Duodenal mucosa (tissue), 2 donors: ENCODE measurements at regions not wholly inside any gene's neighbourhood (a gene's known extent, or its start where the extent isn't known, plus 50 kb on each side); places are given as distances from the start of the nearest gene placed in this dataset.

Experiments
- H3K27ac ChIP-seq: one replicate; pipeline ENCODE4 v1.7.0; 2013; ENCODE audit warnings: low read depth, low read length
- H3K27me3 ChIP-seq, 2 donors: one replicate each; pipeline ENCODE4 v1.7.0; 2013; ENCODE audit warnings: low read length in 2 of 2, control low read depth in 1 of 2; ENCODE audit not compliant: insufficient read depth in 2 of 2, control insufficient read depth in 1 of 2
- H3K36me3 ChIP-seq, 2 donors: one replicate each; pipeline ENCODE4 v1.7.0; 2013; ENCODE audit warnings: low read length in 2 of 2, control low read depth in 1 of 2; ENCODE audit not compliant: insufficient read depth in 2 of 2, control insufficient read depth in 1 of 2
- H3K4me1 ChIP-seq, 2 donors: one replicate each; pipeline ENCODE4 v1.7.0; 2013; ENCODE audit warnings: low read length in 2 of 2, control low read depth in 1 of 2; ENCODE audit not compliant: insufficient read depth in 2 of 2, control insufficient read depth in 1 of 2
- H3K4me3 ChIP-seq, 2 donors: one replicate each; pipeline ENCODE4 v1.7.0; 2013; ENCODE audit warnings: low read length in 2 of 2, low read depth in 1 of 2
- H3K9ac ChIP-seq, 2 donors: one replicate each; pipeline ENCODE4 v1.7.0; 2013; ENCODE audit warnings: low read length in 2 of 2, low read depth in 1 of 2
- H3K9me3 ChIP-seq, 2 donors: one replicate each; pipeline ENCODE4 v1.7.0; 2013; ENCODE audit warnings: low read length in 2 of 2, control low read depth in 1 of 2; ENCODE audit not compliant: control insufficient read depth in 1 of 2

GRCh38 chr12:60468546-60468945, 872.7 kb downstream of the SLC16A7 start:
- Histone ChIP-seq H3K27me3 (no peaks in the 10 kb centered on the region), H3K4me3 (no peak overlapping the region), H3K9me3 (no peaks in the 10 kb centered on the region), H3K36me3 (no peaks in the 10 kb centered on the region), H3K9ac (no peak overlapping the region), H3K4me1 (no peaks in the 10 kb centered on the region), H3K27ac (no peak overlapping the region)

- Histone ChIP-seq H3K36me3 (no peaks in the 10 kb centered on the region), H3K9me3 (no peaks in the 10 kb centered on the region), H3K4me1 (no peaks in the 10 kb centered on the region), H3K4me3 (no peak overlapping the region), H3K27ac (no peak overlapping the region), H3K27me3 (no peaks in the 10 kb centered on the region), H3K9ac (no peak overlapping the region)
Observed at GRCh38 chr12:60475825-60476224, 880.0 kb downstream of the SLC16A7 start.

GRCh38 chr12:60487284-60487683, 891.5 kb downstream of the SLC16A7 start:
- no peak overlapping the region for H3K9ac ChIP-seq
- H3K4me1 ChIP-seq, result no peaks in the 10 kb centered on the region
- H3K27ac ChIP-seq, result no peak overlapping the region

GRCh38 chr12:60489071-60489470, 893.2 kb downstream of the SLC16A7 start:
- Histone ChIP-seq H3K4me3 (no peak overlapping the region), H3K27me3 (no peaks in the 10 kb centered on the region), H3K27ac (no peak overlapping the region), H3K4me1 (no peaks in the 10 kb centered on the region), H3K9ac (no peak overlapping the region), H3K36me3 (no peaks in the 10 kb centered on the region), H3K9me3 (no peaks in the 10 kb centered on the region)

More at GRCh38 chr12:60487284-60487683, 891.5 kb downstream of the SLC16A7 start:
- H3K4me3 ChIP-seq, result no peak overlapping the region
- no peaks in the 10 kb centered on the region for H3K27me3 ChIP-seq
- no peaks in the 10 kb centered on the region for H3K9me3 ChIP-seq
- H3K36me3 ChIP-seq, result no peaks in the 10 kb centered on the region

- H3K4me3 ChIP-seq, result no peak overlapping the region
- H3K27ac ChIP-seq, result no peak overlapping the region
- H3K27me3 ChIP-seq, result no peaks in the 10 kb centered on the region
- no peaks in the 10 kb centered on the region for H3K4me1 ChIP-seq
- no peaks in the 10 kb centered on the region for H3K36me3 ChIP-seq
- no peaks in the 10 kb centered on the region for H3K9me3 ChIP-seq
- no peak overlapping the region for H3K9ac ChIP-seq
Observed at GRCh38 chr12:60494244-60494643, 898.4 kb downstream of the SLC16A7 start.

GRCh38 chr12:60498656-60499055, 902.8 kb downstream of the SLC16A7 start:
- no peaks in the 10 kb centered on the region for H3K9me3 ChIP-seq
- no peak overlapping the region for H3K4me3 ChIP-seq
- H3K4me1 ChIP-seq, result no peaks in the 10 kb centered on the region
- H3K27ac ChIP-seq, result no peak overlapping the region
- no peaks in the 10 kb centered on the region for H3K36me3 ChIP-seq
- H3K27me3 ChIP-seq, result no peaks in the 10 kb centered on the region
- H3K9ac ChIP-seq, result no peak overlapping the region

GRCh38 chr12:60501124-60501729, 905.4 kb downstream of the SLC16A7 start:
- no peak overlapping the region for H3K9ac ChIP-seq
- H3K4me1 ChIP-seq, result no peaks in the 10 kb centered on the region
- no peaks in the 10 kb centered on the region for H3K27me3 ChIP-seq
- H3K4me3 ChIP-seq, result no peak overlapping the region
- H3K9me3 ChIP-seq, result peaks cover 0 to 5% of the 10 kb centered on the region in 2 donors
- no peaks in the 10 kb centered on the region for H3K36me3 ChIP-seq
- no peak overlapping the region for H3K27ac ChIP-seq

GRCh38 chr12:60522684-60523400, 927.0 kb downstream of the SLC16A7 start:
- Histone ChIP-seq H3K9me3 (peaks cover under 1 to 5% of the 10 kb centered on the region in 2 donors), H3K4me1 (no peaks in the 10 kb centered on the region), H3K27me3 (no peaks in the 10 kb centered on the region), H3K36me3 (no peaks in the 10 kb centered on the region), H3K27ac (no peak overlapping the region), H3K4me3 (no peak overlapping the region), H3K9ac (no peak overlapping the region)

- Histone ChIP-seq H3K27ac (no peak overlapping the region), H3K27me3 (no peaks in the 10 kb centered on the region), H3K4me3 (no peak overlapping the region), H3K9ac (no peak overlapping the region), H3K4me1 (no peaks in the 10 kb centered on the region), H3K36me3 (no peaks in the 10 kb centered on the region), H3K9me3 (peaks cover 0 to 7% of the 10 kb centered on the region in 2 donors)
Observed at GRCh38 chr12:60529261-60529660, 933.4 kb downstream of the SLC16A7 start.

GRCh38 chr12:60529723-60530122, 933.9 kb downstream of the SLC16A7 start:
- H3K4me3 ChIP-seq, result no peak overlapping the region
- H3K27ac ChIP-seq, result no peak overlapping the region
- peaks cover 0 to 7% of the 10 kb centered on the region in 2 donors for H3K9me3 ChIP-seq
- H3K4me1 ChIP-seq, result no peaks in the 10 kb centered on the region
- H3K36me3 ChIP-seq, result no peaks in the 10 kb centered on the region
- H3K27me3 ChIP-seq, result no peaks in the 10 kb centered on the region
- no peak overlapping the region for H3K9ac ChIP-seq
